H1 (cell line): ENCODE measurements at regions not wholly inside any gene's neighbourhood (a gene's known extent, or its start where the extent isn't known, plus 50 kb on each side); places are given as distances from the start of the nearest gene placed in this dataset.

ENCODE experiments used
- CTCF ChIA-PET: fragments of 300-600 bp; sonication (Branson Sonifier 250); formaldehyde crosslinking; loops from one replicate; lab custom pipeline; 2021; ENCODE audit not compliant: partially characterized antibody; lab: Charles Lee
- POLR2A ChIA-PET: fragments of 300-600 bp; sonication (Branson Sonifier 250); formaldehyde crosslinking; loops from one replicate; lab custom pipeline; 2021; ENCODE audit warnings: inconsistent platforms; ENCODE audit not compliant: partially characterized antibody; lab: Charles Lee
- DNase-seq, 2 experiments: peaks; one replicate each; pipeline versions ENCODE4 v3.0.0 to v3.0.0-alpha.2; 2010 to 2022; ENCODE audit warnings: low spot score in 2 of 2, low read depth in 1 of 2, mixed read lengths in 1 of 2
- FAIRE-seq: peaks from 2 replicates; lab custom pipeline; 2011; peaks lifted over from hg19 to GRCh38; lab: Jason Lieb, UNC
- H2AFZ ChIP-seq: 2 replicates; pipeline ENCODE4 v1.8.1; 2012; ENCODE audit warnings: low read length, inconsistent platforms
- H2AK5ac ChIP-seq: 2 replicates; pipeline ENCODE4 v1.6.1; 2013; ENCODE audit warnings: low read depth, low read length
- H2BK120ac ChIP-seq: replicated peaks from 2 replicates; pipeline ENCODE3; 2013; ENCODE audit warnings: low read depth, low read length, inconsistent platforms
- H2BK12ac ChIP-seq: 2 replicates; pipeline ENCODE4 v1.6.1; 2013; ENCODE audit warnings: low read depth, low read length
- H2BK15ac ChIP-seq: 2 replicates; pipeline ENCODE4 v1.6.1; 2013; ENCODE audit warnings: low read length
- H2BK20ac ChIP-seq: 2 replicates; pipeline ENCODE4 v1.6.1; 2013; ENCODE audit warnings: low read length
- H2BK5ac ChIP-seq: 2 replicates; pipeline ENCODE4 v1.6.1; 2013; ENCODE audit warnings: low read depth, low read length
- H3K14ac ChIP-seq: 2 replicates; pipeline ENCODE4 v1.6.1; 2013; ENCODE audit warnings: inconsistent platforms; ENCODE audit not compliant: insufficient read length
- H3K18ac ChIP-seq: 2 replicates; pipeline ENCODE4 v1.6.1; 2013; ENCODE audit warnings: low read length; ENCODE audit errors: extremely low read depth
- H3K23ac ChIP-seq: 2 replicates; pipeline ENCODE4 v1.6.1; 2013; ENCODE audit warnings: inconsistent platforms; ENCODE audit not compliant: insufficient read length
- H3K23me2 ChIP-seq: 2 replicates; pipeline ENCODE4 v1.6.1; 2013; ENCODE audit warnings: low read depth, low read length
- H3K27ac ChIP-seq: 2 replicates; pipeline ENCODE4 v1.6.1; 2011; ENCODE audit warnings: low read depth, low read length, inconsistent platforms
- H3K27me3 ChIP-seq, 4 experiments: replicated peaks in 1 of 4; 1 replicate in 1 of 4; 2 replicates in 3 of 4; pipeline versions ENCODE4 v1.6.1 to v1.8.1; 2011 to 2013; ENCODE audit warnings: low read length in 3 of 4, mild to moderate bottlenecking in 3 of 4, inconsistent platforms in 2 of 4, mixed read lengths in 2 of 4, moderate library complexity in 1 of 4; ENCODE audit not compliant: control insufficient read depth in 3 of 4, insufficient read depth in 3 of 4; ENCODE audit errors: extremely low read depth in 1 of 4
- H3K36me3 ChIP-seq, 4 experiments: 2 replicates each; pipeline versions ENCODE4 v1.6.1 to v1.8.1; 2011 to 2013; ENCODE audit warnings: mild to moderate bottlenecking in 4 of 4, low read length in 3 of 4, moderate library complexity in 2 of 4, control low read depth in 1 of 4, inconsistent platforms in 1 of 4; ENCODE audit not compliant: insufficient read depth in 4 of 4, control insufficient read depth in 2 of 4
- H3K4ac ChIP-seq: replicated peaks from 2 replicates; pipeline ENCODE3; 2013; ENCODE audit warnings: low read length, low read depth, mixed read lengths, inconsistent platforms; ENCODE audit not compliant: insufficient read length
- H3K4me1 ChIP-seq, 4 experiments: replicated peaks in 1 of 4; 1 replicate in 1 of 4; 2 replicates in 3 of 4; pipeline versions ENCODE4 v1.6.1 to v1.8.1; 2011 to 2013; ENCODE audit warnings: low read length in 3 of 4, inconsistent platforms in 2 of 4, mixed read lengths in 1 of 4; ENCODE audit not compliant: insufficient read depth in 4 of 4, control insufficient read depth in 3 of 4
- H3K4me2 ChIP-seq, 2 experiments: 2 replicates each; pipeline versions ENCODE4 v1.6.1 to v1.8.1; 2011 to 2013; ENCODE audit warnings: low read depth in 2 of 2, low read length in 2 of 2, control low read depth in 1 of 2, inconsistent platforms in 1 of 2, mild to moderate bottlenecking in 1 of 2; ENCODE audit not compliant: insufficient read depth in 1 of 2
- H3K4me3 ChIP-seq, 4 experiments: fragments of 200-600, 300-600 bp in 1 of 4; sonication (generic), shearing (Covaris generic), sonication (Bioruptor Twin) in 1 of 4; 2 replicates each; pipeline versions ENCODE4 v1.5.1 to v1.8.1; 2011 to 2016; ENCODE audit warnings: low read length in 4 of 4, low read depth in 3 of 4, control low read depth in 2 of 4, inconsistent platforms in 2 of 4, mild to moderate bottlenecking in 2 of 4, mixed read lengths in 1 of 4, moderate library complexity in 1 of 4; ENCODE audit not compliant: insufficient read depth in 2 of 4; ENCODE audit errors: extremely low read depth in 1 of 4
- H3K56ac ChIP-seq: replicated peaks from 2 replicates; pipeline ENCODE3; 2013; ENCODE audit warnings: low read depth, mild to moderate bottlenecking, mixed read lengths, low read length, inconsistent platforms; ENCODE audit not compliant: insufficient read length
- H3K79me1 ChIP-seq: 2 replicates; pipeline ENCODE4 v1.6.1; 2013; ENCODE audit warnings: low read depth, low read length, control low read depth
- H3K79me2 ChIP-seq, 2 experiments: 2 replicates each; pipeline versions ENCODE4 v1.6.1 to v1.8.1; 2012 to 2013; ENCODE audit warnings: low read length in 2 of 2, mild to moderate bottlenecking in 2 of 2, inconsistent platforms in 1 of 2; ENCODE audit not compliant: insufficient read depth in 2 of 2, control insufficient read depth in 1 of 2
- H3K9ac ChIP-seq, 4 experiments: replicated peaks in 1 of 4; 1 replicate in 1 of 4; 2 replicates in 3 of 4; pipeline versions ENCODE4 v1.6.1 to v1.8.1; 2011 to 2013; ENCODE audit warnings: low read depth in 3 of 4, low read length in 3 of 4, control low read depth in 2 of 4, mild to moderate bottlenecking in 2 of 4, moderate library complexity in 2 of 4, inconsistent platforms in 1 of 4; ENCODE audit errors: extremely low read depth in 1 of 4
- H3K9me3 ChIP-seq, 2 experiments: 2 replicates each; pipeline versions ENCODE4 v1.6.1 to v1.8.1; 2012 to 2013; ENCODE audit warnings: mild to moderate bottlenecking in 2 of 2, moderate library complexity in 2 of 2, control low read depth in 1 of 2, inconsistent platforms in 1 of 2, low read depth in 1 of 2, low read length in 1 of 2, mixed read lengths in 1 of 2; ENCODE audit not compliant: insufficient read depth in 2 of 2
- H4K20me1 ChIP-seq, 2 experiments: replicated peaks in 1 of 2; 2 replicates each; pipeline versions ENCODE3 to v1.8.1; 2011 to 2013; ENCODE audit warnings: inconsistent platforms in 2 of 2, low read length in 2 of 2, mild to moderate bottlenecking in 1 of 2; ENCODE audit not compliant: insufficient read depth in 2 of 2, control insufficient read depth in 1 of 2
- H4K5ac ChIP-seq: 2 replicates; pipeline ENCODE4 v1.6.1; 2013; ENCODE audit warnings: low read length, low read depth, mixed read lengths, inconsistent platforms; ENCODE audit not compliant: insufficient read length
- H4K8ac ChIP-seq: 2 replicates; pipeline ENCODE4 v1.8.0; 2013; ENCODE audit warnings: mild to moderate bottlenecking, moderate library complexity, low read length, inconsistent platforms; ENCODE audit not compliant: insufficient read depth; ENCODE audit errors: extremely low read depth
- H4K91ac ChIP-seq: replicated peaks from 2 replicates; pipeline ENCODE3; 2013; ENCODE audit warnings: low read length, mixed read lengths, inconsistent platforms; ENCODE audit not compliant: insufficient read length
- CBX5 ChIP-seq: fragments of 300-800, 300-1000 bp; sonication (generic); IDR thresholded peaks from 2 replicates; pipeline ENCODE4 v1.7.1; 2016; ENCODE audit warnings: antibody characterized with exemption, low read length, low read depth
- CHD1 ChIP-seq: IDR thresholded peaks from 2 replicates; pipeline ENCODE4 v1.6.1; 2012; ENCODE audit warnings: low read depth, low read length, improper control_type of control experiment
- CHD2 ChIP-seq: IDR thresholded peaks from 2 replicates; pipeline ENCODE4 v1.6.1; 2012; ENCODE audit warnings: low read length, improper control_type of control experiment
- NRF1 ChIP-seq: IDR thresholded peaks from 2 replicates; pipeline ENCODE4 v1.6.1; 2011; ENCODE audit warnings: mild to moderate bottlenecking, low read depth, low read length, improper control_type of control experiment
- SP4 ChIP-seq: IDR thresholded peaks from 2 replicates; pipeline ENCODE4 v1.6.1; 2012; ENCODE audit warnings: low read length, inconsistent platforms
- SRF ChIP-seq: IDR thresholded peaks from 2 replicates; pipeline ENCODE4 v1.6.1; 2011; ENCODE audit warnings: mild to moderate bottlenecking, low read depth, low read length, moderate library complexity
- TEAD4 ChIP-seq: IDR thresholded peaks from 2 replicates; pipeline ENCODE4 v1.6.1; 2012; ENCODE audit warnings: low read depth, low read length, inconsistent platforms, mixed read lengths
- ZNF274 ChIP-seq: IDR thresholded peaks from 2 replicates; pipeline ENCODE4 v1.7.0; 2012; ENCODE audit warnings: low read length, borderline replicate concordance; ENCODE audit errors: extremely low read depth
- WGBS, 2 experiments: shearing (Covaris generic) in 1 of 2; methylation state at CpG; one replicate each; pipeline versions ENCODE4 v1.1.6 to v1.1.7; 2013 to 2015; ENCODE audit warnings: low lambda C conversion rate in 2 of 2, mixed read lengths in 2 of 2, inconsistent platforms in 1 of 2, low coverage in 1 of 2, missing lambda C conversion rate in 1 of 2; ENCODE audit not compliant: insufficient replicate concordance in 2 of 2, insufficient coverage in 1 of 2, insufficient read length in 1 of 2; ENCODE audit errors: extremely low coverage in 1 of 2, missing lambda C conversion rate in 1 of 2; 5-methylcytosine and 5-hydroxymethylcytosine counted together

- H3K27ac ChIP-seq, result no peak overlapping the region
- no peak overlapping the region for H3K4me2 ChIP-seq
- no peak overlapping the region for H3K18ac ChIP-seq
- H2BK20ac ChIP-seq, result no peak overlapping the region
- H2BK5ac ChIP-seq, result no peak overlapping the region
- no peaks in the 10 kb centered on the region for H3K23me2 ChIP-seq
- no peak overlapping the region for H3K23ac ChIP-seq
- H2BK12ac ChIP-seq, result no peak overlapping the region
- no peak overlapping the region for H4K8ac ChIP-seq
- TF ChIP-seq ZNF274 (no peak), CHD1 (no peak), CHD2 (no peak), NRF1 (no peak), TEAD4 (no peak), SP4 (no peak), CBX5 (no peak), SRF (no peak)
- TF ChIP-seq, all 59 proteins: peak for 0
- no peak overlapping the region for H2AFZ ChIP-seq
- H3K9ac ChIP-seq, result no peak overlapping the region
- no peak overlapping the region for H3K4ac ChIP-seq
- H2BK15ac ChIP-seq, result no peak overlapping the region
- FAIRE-seq, result no peak
- no peak overlapping the region for H4K91ac ChIP-seq
- ChIA-PET CTCF (no interaction called here), POLR2A (no interaction called here)
- H3K36me3 ChIP-seq, result no peaks in the 10 kb centered on the region
- H3K9me3 ChIP-seq, result no peaks in the 10 kb centered on the region
- H3K56ac ChIP-seq, result no peak overlapping the region
- no peak overlapping the region for H3K4me3 ChIP-seq
- H3K79me2 ChIP-seq, result no peaks in the 10 kb centered on the region
- H4K20me1 ChIP-seq, result no peaks in the 10 kb centered on the region
- H2AK5ac ChIP-seq, result no peak overlapping the region
- WGBS, 2 experiments, result 92% methylated on average over 1 of the region's 1 CpG; no CpG with 5 or more reads in 1 of the 2 experiments
- no peaks in the 10 kb centered on the region for H3K4me1 ChIP-seq
- DNase-seq, result no peak
- no peaks in the 10 kb centered on the region for H3K27me3 ChIP-seq
- no peak overlapping the region for H3K14ac ChIP-seq
- H2BK120ac ChIP-seq, result no peak overlapping the region
- H4K5ac ChIP-seq, result no peak overlapping the region
- H3K79me1 ChIP-seq, result no peaks in the 10 kb centered on the region
Measured at GRCh38 chr6:74070711-74071110, 374.7 kb downstream of the CD109 start.
